ENCODE measurements at regions not wholly inside any gene's neighbourhood (a gene's known extent, or its start where the extent isn't known, plus 50 kb on each side); places are given as distances from the start of the nearest gene placed in this dataset.

GRCh38 chr1:14539953-14540563 lies 58.4 kb upstream of the KAZN start:
- no peak overlapping the region for H3K4me3 ChIP-seq
- intact Hi-C loops (cut with DNase I, micrococcal nuclease) = no loop called here
- H3K36me3 ChIP-seq (ENCODE audit: low read depth) = no peaks in the 10 kb centered on the region
- H3K9me3 ChIP-seq = no peaks in the 10 kb centered on the region
- no peak for ATAC-seq
- H3K4me1 ChIP-seq (ENCODE audit: low read depth) = no peaks in the 10 kb centered on the region
- no peak for DNase-seq
- TF ChIP-seq CTCF (IDR thresholded peaks at IDR 0.05) = no peak

- intact Hi-C loops (cut with DNase I, micrococcal nuclease) = no loop called here
- Histone ChIP-seq H3K36me3 (ENCODE audit: low read depth) (no peaks in the 10 kb centered on the region), H3K4me1 (ENCODE audit: low read depth) (no peaks in the 10 kb centered on the region), H3K4me3 (no peak overlapping the region), H3K9me3 (no peaks in the 10 kb centered on the region)
- ATAC-seq = no peak
- no peak for DNase-seq
- TF ChIP-seq CTCF (IDR thresholded peaks at IDR 0.05) = no peak
Observed at GRCh38 chr1:14541348-14541747, 57.1 kb upstream of the KAZN start.

DNA sequence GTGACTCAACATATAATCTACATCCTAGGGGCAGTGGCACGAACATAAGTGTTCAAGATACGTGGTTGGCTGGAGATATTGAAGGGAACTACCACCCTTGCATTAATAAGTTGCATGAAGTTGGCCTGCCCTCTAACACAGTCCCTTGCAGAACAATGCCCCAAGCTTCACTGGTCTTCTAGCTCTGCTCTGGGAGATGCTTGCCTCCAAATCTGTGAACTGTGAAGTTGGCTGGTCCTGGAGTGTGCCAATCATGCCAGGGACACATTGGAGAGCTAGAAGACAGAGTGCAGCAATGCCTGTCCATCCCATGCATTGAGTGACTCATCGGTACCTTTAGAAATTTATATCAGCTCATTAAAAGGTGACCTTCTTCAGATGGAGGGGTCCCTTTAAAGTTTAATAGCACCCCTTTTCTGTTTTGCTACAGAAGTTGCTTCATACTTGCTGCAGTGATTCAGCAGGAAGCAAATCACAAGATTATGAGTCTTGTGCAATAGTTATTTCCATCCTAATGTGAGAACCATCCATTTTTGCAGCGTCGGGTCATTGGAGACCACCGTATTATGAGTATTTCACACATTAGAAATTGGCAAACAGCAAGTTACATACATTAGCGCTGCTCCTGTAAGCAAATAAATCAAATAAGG lies 55.2 kb upstream of the KAZN start:
- Histone ChIP-seq H3K4me3 (no peak overlapping the region), H3K36me3 (ENCODE audit: low read depth) (no peaks in the 10 kb centered on the region), H3K9me3 (no peaks in the 10 kb centered on the region), H3K4me1 (ENCODE audit: low read depth) (no peaks in the 10 kb centered on the region)
- no peak for TF ChIP-seq CTCF (IDR thresholded peaks at IDR 0.05)
- no peak for DNase-seq
- no peak for ATAC-seq
- intact Hi-C loops (cut with DNase I, micrococcal nuclease) = no loop called here

GRCh38 chr1:14544319-14544718 lies 54.2 kb upstream of the KAZN start:
- Histone ChIP-seq H3K4me3 (no peak overlapping the region), H3K36me3 (ENCODE audit: low read depth) (no peaks in the 10 kb centered on the region), H3K4me1 (ENCODE audit: low read depth) (no peaks in the 10 kb centered on the region), H3K9me3 (no peaks in the 10 kb centered on the region)
- intact Hi-C loops (cut with DNase I, micrococcal nuclease) = no loop called here
- ATAC-seq (no peak), DNase-seq (no peak)
- TF ChIP-seq CTCF (IDR thresholded peaks at IDR 0.05) = no peak

DNA sequence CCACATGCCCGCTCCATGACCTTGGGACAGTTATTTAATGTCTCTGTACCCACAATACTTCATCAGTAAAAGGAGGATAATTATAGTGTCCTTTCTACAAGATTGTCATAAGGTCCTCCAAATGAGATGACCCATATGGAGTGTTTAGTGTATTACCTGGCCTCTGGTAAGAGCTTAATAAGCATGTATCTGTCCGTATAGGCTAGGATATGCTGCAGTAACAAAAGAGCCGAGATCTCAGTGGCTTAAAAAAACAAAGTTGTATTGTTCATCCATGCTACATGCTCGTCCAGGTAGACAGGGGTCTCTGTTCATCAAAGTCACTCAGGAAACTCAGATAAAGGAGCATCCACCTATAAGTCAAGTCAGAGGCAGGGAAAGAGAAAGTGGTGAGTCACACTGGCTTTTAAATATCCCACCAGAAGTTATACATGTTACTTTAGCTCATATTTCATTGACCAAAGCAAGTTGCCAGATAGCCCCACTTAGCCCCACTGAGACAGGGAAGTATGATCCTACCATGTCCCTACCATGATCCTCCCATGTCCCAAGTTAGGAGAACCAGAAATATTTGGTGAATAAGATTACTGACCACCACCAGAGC lies 53.0 kb upstream of the KAZN start:
- ATAC-seq (no peak), DNase-seq (no peak)
- Histone ChIP-seq H3K9me3 (no peaks in the 10 kb centered on the region), H3K4me3 (no peak overlapping the region), H3K4me1 (ENCODE audit: low read depth) (no peaks in the 10 kb centered on the region), H3K36me3 (ENCODE audit: low read depth) (no peaks in the 10 kb centered on the region)
- TF ChIP-seq CTCF (IDR thresholded peaks at IDR 0.05) = no peak
- intact Hi-C loops (cut with DNase I, micrococcal nuclease) = no loop called here

Data from mucosa of descending colon (tissue), 3 donors.